HUES48 (cell line): ENCODE measurements at regions not wholly inside any gene's neighbourhood (a gene's known extent, or its start where the extent isn't known, plus 50 kb on each side); places are given as distances from the start of the nearest gene placed in this dataset.

Experiments
- H3K27ac ChIP-seq: one replicate; pipeline ENCODE4 v1.7.0; 2013; ENCODE audit warnings: low read depth, low read length, inconsistent platforms
- H3K27me3 ChIP-seq: 2 replicates; pipeline ENCODE4 v1.6.1; 2013; ENCODE audit warnings: mild to moderate bottlenecking, low read length; ENCODE audit not compliant: control insufficient read depth, insufficient read depth
- H3K36me3 ChIP-seq: 2 replicates; pipeline ENCODE4 v1.6.1; 2013; ENCODE audit warnings: low read length; ENCODE audit not compliant: control insufficient read depth, insufficient read depth
- H3K4me1 ChIP-seq: 2 replicates; pipeline ENCODE4 v1.6.1; 2013; ENCODE audit warnings: mild to moderate bottlenecking, low read length; ENCODE audit not compliant: control insufficient read depth, insufficient read depth
- H3K4me3 ChIP-seq: 2 replicates; pipeline ENCODE4 v1.5.1; 2013; ENCODE audit warnings: mild to moderate bottlenecking, low read depth, low read length
- H3K9ac ChIP-seq: 2 replicates; pipeline ENCODE4 v1.6.1; 2013; ENCODE audit warnings: mild to moderate bottlenecking, low read depth, low read length, moderate library complexity
- H3K9me3 ChIP-seq: 2 replicates; pipeline ENCODE4 v1.6.1; 2013; ENCODE audit warnings: low read length; ENCODE audit not compliant: control insufficient read depth, insufficient read depth

- H3K4me1 ChIP-seq: no peaks in the 10 kb centered on the region
- no peaks in the 10 kb centered on the region for H3K36me3 ChIP-seq
- H3K9ac ChIP-seq: no peak overlapping the region
- no peak overlapping the region for H3K27ac ChIP-seq
- no peak overlapping the region for H3K4me3 ChIP-seq
- H3K27me3 ChIP-seq: no peaks in the 10 kb centered on the region
- H3K9me3 ChIP-seq: no peaks in the 10 kb centered on the region
Measured at GRCh38 chr16:64061621-64062020, 1060.2 kb downstream of the CDH11 start.

- Histone ChIP-seq H3K36me3 (no peaks in the 10 kb centered on the region), H3K4me1 (no peaks in the 10 kb centered on the region), H3K27me3 (no peaks in the 10 kb centered on the region), H3K4me3 (no peak overlapping the region), H3K27ac (no peak overlapping the region), H3K9me3 (no peaks in the 10 kb centered on the region), H3K9ac (no peak overlapping the region)
Measured at GRCh38 chr16:64060631-64061030, 1061.2 kb downstream of the CDH11 start.

- H3K9ac ChIP-seq: no peak overlapping the region
- no peak overlapping the region for H3K4me3 ChIP-seq
- H3K4me1 ChIP-seq: no peaks in the 10 kb centered on the region
- no peaks in the 10 kb centered on the region for H3K27me3 ChIP-seq
- no peaks in the 10 kb centered on the region for H3K9me3 ChIP-seq
- H3K27ac ChIP-seq: no peak overlapping the region
- H3K36me3 ChIP-seq: no peaks in the 10 kb centered on the region
Measured at GRCh38 chr16:64058685-64059084, 1063.2 kb downstream of the CDH11 start.

- H3K4me1 ChIP-seq: peaks cover 5% of the 10 kb centered on the region; the same call in 1 of the 2 replicates
- H3K9me3 ChIP-seq: no peaks in the 10 kb centered on the region
- no peak overlapping the region for H3K4me3 ChIP-seq
- no peaks in the 10 kb centered on the region for H3K36me3 ChIP-seq
- H3K9ac ChIP-seq: no peak overlapping the region
- no peak overlapping the region for H3K27ac ChIP-seq
- H3K27me3 ChIP-seq: no peaks in the 10 kb centered on the region
Measured at GRCh38 chr16:64051824-64052223, 1070.0 kb downstream of the CDH11 start.

- no peaks in the 10 kb centered on the region for H3K36me3 ChIP-seq
Measured at GRCh38 chr16:64047878-64048277, 1074.0 kb downstream of the CDH11 start.

GRCh38 chr16:64047207-64047606, 1074.7 kb downstream of the CDH11 start:
- H3K4me1 ChIP-seq: peaks cover 5% of the 10 kb centered on the region; the same call in 1 of the 2 replicates

More at GRCh38 chr16:64047878-64048277, 1074.0 kb downstream of the CDH11 start:
- no peaks in the 10 kb centered on the region for H3K27me3 ChIP-seq
- no peak overlapping the region for H3K27ac ChIP-seq
- no peak overlapping the region for H3K4me3 ChIP-seq
- no peak overlapping the region for H3K9ac ChIP-seq
- H3K9me3 ChIP-seq: no peaks in the 10 kb centered on the region
- H3K4me1 ChIP-seq: peaks cover 5% of the 10 kb centered on the region; the same call in 1 of the 2 replicates

GRCh38 chr16:64035337-64035736, 1086.5 kb downstream of the CDH11 start:
- no peaks in the 10 kb centered on the region; the same call in 1 of the 2 replicates for H3K4me1 ChIP-seq
- H3K36me3 ChIP-seq: no peaks in the 10 kb centered on the region
- H3K9me3 ChIP-seq: no peaks in the 10 kb centered on the region
- H3K27ac ChIP-seq: no peak overlapping the region
- no peak overlapping the region for H3K9ac ChIP-seq
- H3K27me3 ChIP-seq: no peaks in the 10 kb centered on the region
- no peak overlapping the region for H3K4me3 ChIP-seq

More at GRCh38 chr16:64047207-64047606, 1074.7 kb downstream of the CDH11 start:
- no peaks in the 10 kb centered on the region for H3K9me3 ChIP-seq
- H3K4me3 ChIP-seq: no peak overlapping the region
- no peaks in the 10 kb centered on the region for H3K27me3 ChIP-seq
- H3K9ac ChIP-seq: no peak overlapping the region
- no peaks in the 10 kb centered on the region for H3K36me3 ChIP-seq
- H3K27ac ChIP-seq: no peak overlapping the region

GRCh38 chr16:64019339-64019738, 1102.5 kb downstream of the CDH11 start:
- Histone ChIP-seq H3K9ac (no peak overlapping the region), H3K4me3 (no peak overlapping the region), H3K4me1 (peaks cover 4% of the 10 kb centered on the region; the same call in 1 of the 2 replicates), H3K36me3 (no peaks in the 10 kb centered on the region), H3K27ac (no peak overlapping the region), H3K27me3 (no peaks in the 10 kb centered on the region), H3K9me3 (no peaks in the 10 kb centered on the region)

GRCh38 chr16:64017796-64018195, 1104.1 kb downstream of the CDH11 start:
- H3K4me1 ChIP-seq: peaks cover 4% of the 10 kb centered on the region; the same call in 1 of the 2 replicates
- H3K4me3 ChIP-seq: no peak overlapping the region
- H3K9me3 ChIP-seq: no peaks in the 10 kb centered on the region
- H3K27me3 ChIP-seq: no peaks in the 10 kb centered on the region
- H3K27ac ChIP-seq: no peak overlapping the region
- no peaks in the 10 kb centered on the region for H3K36me3 ChIP-seq
- H3K9ac ChIP-seq: no peak overlapping the region

- Histone ChIP-seq H3K4me3 (no peak overlapping the region), H3K27me3 (no peaks in the 10 kb centered on the region), H3K9ac (no peak overlapping the region), H3K36me3 (no peaks in the 10 kb centered on the region), H3K9me3 (no peaks in the 10 kb centered on the region), H3K4me1 (no peaks in the 10 kb centered on the region), H3K27ac (no peak overlapping the region)
Measured at GRCh38 chr16:64013856-64014255, 1108.0 kb downstream of the CDH11 start.

GRCh38 chr16:64012166-64012565, 1109.7 kb downstream of the CDH11 start:
- no peak overlapping the region for H3K27ac ChIP-seq
- H3K9ac ChIP-seq: no peak overlapping the region
- no peaks in the 10 kb centered on the region for H3K4me1 ChIP-seq
- H3K9me3 ChIP-seq: no peaks in the 10 kb centered on the region
- H3K27me3 ChIP-seq: no peaks in the 10 kb centered on the region
- no peak overlapping the region for H3K4me3 ChIP-seq
- H3K36me3 ChIP-seq: no peaks in the 10 kb centered on the region

- no peak overlapping the region for H3K27ac ChIP-seq
Measured at GRCh38 chr16:64011650-64012049, 1110.2 kb downstream of the CDH11 start.

More at GRCh38 chr16:64011650-64012049, 1110.2 kb downstream of the CDH11 start:
- no peak overlapping the region for H3K9ac ChIP-seq
- H3K4me3 ChIP-seq: no peak overlapping the region
- no peaks in the 10 kb centered on the region for H3K9me3 ChIP-seq
- H3K36me3 ChIP-seq: no peaks in the 10 kb centered on the region
- H3K4me1 ChIP-seq: no peaks in the 10 kb centered on the region
- H3K27me3 ChIP-seq: no peaks in the 10 kb centered on the region
